ENCODE measurements at regions not wholly inside any gene's neighbourhood (a gene's known extent, or its start where the extent isn't known, plus 50 kb on each side); places are given as distances from the start of the nearest gene placed in this dataset.

- Histone ChIP-seq H3K36me3 (ENCODE audit: low read depth, missing control alignments) (no peaks in the 10 kb centered on the region), H3K9me3 (no peaks in the 10 kb centered on the region), H3K4me1 (no peaks in the 10 kb centered on the region), H3K27ac (no peak overlapping the region), H3K4me3 (no peak overlapping the region), H3K27me3 (no peaks in the 10 kb centered on the region)
- DNase-seq: no peak
- intact Hi-C loops (cut with DNase I; ENCODE audit: low total_unique reads): no loop called here
- TF ChIP-seq, protein P1, sequence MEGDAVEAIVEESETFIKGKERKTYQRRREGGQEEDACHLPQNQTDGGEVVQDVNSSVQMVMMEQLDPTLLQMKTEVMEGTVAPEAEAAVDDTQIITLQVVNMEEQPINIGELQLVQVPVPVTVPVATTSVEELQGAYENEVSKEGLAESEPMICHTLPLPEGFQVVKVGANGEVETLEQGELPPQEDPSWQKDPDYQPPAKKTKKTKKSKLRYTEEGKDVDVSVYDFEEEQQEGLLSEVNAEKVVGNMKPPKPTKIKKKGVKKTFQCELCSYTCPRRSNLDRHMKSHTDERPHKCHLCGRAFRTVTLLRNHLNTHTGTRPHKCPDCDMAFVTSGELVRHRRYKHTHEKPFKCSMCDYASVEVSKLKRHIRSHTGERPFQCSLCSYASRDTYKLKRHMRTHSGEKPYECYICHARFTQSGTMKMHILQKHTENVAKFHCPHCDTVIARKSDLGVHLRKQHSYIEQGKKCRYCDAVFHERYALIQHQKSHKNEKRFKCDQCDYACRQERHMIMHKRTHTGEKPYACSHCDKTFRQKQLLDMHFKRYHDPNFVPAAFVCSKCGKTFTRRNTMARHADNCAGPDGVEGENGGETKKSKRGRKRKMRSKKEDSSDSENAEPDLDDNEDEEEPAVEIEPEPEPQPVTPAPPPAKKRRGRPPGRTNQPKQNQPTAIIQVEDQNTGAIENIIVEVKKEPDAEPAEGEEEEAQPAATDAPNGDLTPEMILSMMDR (IDR thresholded peaks at IDR 0.05): no peak
- TF ChIP-seq POLR2A (IDR thresholded peaks at IDR 0.05): no peak
Observed at GRCh38 chr12:72836194-72836593, 564.0 kb downstream of the TRHDE start.

DNA sequence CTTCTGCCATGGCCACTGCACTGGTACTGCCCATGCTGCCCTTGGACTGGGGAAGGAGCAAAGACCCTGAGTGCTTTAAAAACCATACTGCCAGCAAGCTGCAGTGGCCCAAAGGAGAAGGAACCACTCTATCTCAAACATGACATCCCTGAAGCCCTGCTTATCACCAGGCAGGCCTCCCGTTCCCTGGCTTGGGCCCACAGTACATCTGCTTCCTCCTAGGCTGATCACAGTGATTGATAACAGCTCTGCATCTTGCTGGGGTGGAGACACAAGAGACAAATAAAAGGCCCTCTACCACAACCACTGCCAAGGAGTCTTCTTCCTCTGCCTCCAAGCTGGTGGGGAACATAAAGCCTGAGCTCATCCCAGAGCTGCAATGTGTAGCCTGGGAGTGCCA is 567.5 kb downstream of the TRHDE start:
- no peak for TF ChIP-seq POLR2A (IDR thresholded peaks at IDR 0.05)
- intact Hi-C loops (cut with DNase I; ENCODE audit: low total_unique reads): no loop called here

GRCh38 chr12:72863671-72864070 is 591.5 kb downstream of the TRHDE start:
- TF ChIP-seq, protein P1 (IDR thresholded peaks at IDR 0.05): no peak
- no peak for TF ChIP-seq POLR2A (IDR thresholded peaks at IDR 0.05)
- 56 to 67% methylated on average over 2 of the region's 2 CpGs for WGBS, 2 donors
- H3K9me3 ChIP-seq: no peaks in the 10 kb centered on the region
- H3K27ac ChIP-seq: no peak overlapping the region
- H3K36me3 ChIP-seq (ENCODE audit: low read depth, missing control alignments): no peaks in the 10 kb centered on the region
- H3K4me3 ChIP-seq: no peak overlapping the region
- intact Hi-C loops (cut with DNase I; ENCODE audit: low total_unique reads): no loop called here
- H3K4me1 ChIP-seq: no peaks in the 10 kb centered on the region
- DNase-seq: no peak
- no peaks in the 10 kb centered on the region for H3K27me3 ChIP-seq

More for the DNA sequence above, 567.5 kb downstream of the TRHDE start:
- 43 to 57% methylated on average over 1 of the region's 1 CpG for WGBS, 2 donors
- H3K27me3 ChIP-seq: no peaks in the 10 kb centered on the region
- H3K4me3 ChIP-seq: no peak overlapping the region
- no peak overlapping the region for H3K27ac ChIP-seq
- DNase-seq: no peak
- H3K9me3 ChIP-seq: no peaks in the 10 kb centered on the region
- no peaks in the 10 kb centered on the region for H3K36me3 ChIP-seq (ENCODE audit: low read depth, missing control alignments)
- no peaks in the 10 kb centered on the region for H3K4me1 ChIP-seq

DNA sequence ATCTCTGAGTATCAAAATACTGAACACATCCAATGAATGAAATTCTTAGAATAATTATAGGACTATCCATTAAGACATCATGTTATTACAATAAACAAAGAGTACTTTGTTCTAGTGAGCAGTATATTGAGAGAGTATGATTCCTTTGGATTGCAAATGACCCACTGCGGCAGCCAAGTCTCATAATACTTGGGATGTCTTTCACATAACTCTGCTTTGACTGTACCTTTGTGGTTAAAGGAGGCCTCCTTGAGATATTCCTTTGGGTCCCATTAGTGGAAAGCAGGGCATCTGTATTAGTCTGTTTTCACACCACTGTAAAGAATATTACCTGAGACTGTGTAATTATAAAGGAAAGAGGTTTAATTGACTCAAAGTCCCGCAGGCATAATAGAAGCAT is 593.8 kb downstream of the TRHDE start:
- WGBS, 2 donors: 90 to 96% methylated on average over 2 of the region's 2 CpGs

GRCh38 chr12:72869024-72869423 is 596.9 kb downstream of the TRHDE start:
- Histone ChIP-seq H3K27me3 (no peaks in the 10 kb centered on the region), H3K4me3 (no peak overlapping the region), H3K4me1 (no peaks in the 10 kb centered on the region), H3K27ac (no peak overlapping the region), H3K36me3 (ENCODE audit: low read depth, missing control alignments) (no peaks in the 10 kb centered on the region), H3K9me3 (no peaks in the 10 kb centered on the region)
- TF ChIP-seq, protein P1 (IDR thresholded peaks at IDR 0.05): no peak
- TF ChIP-seq POLR2A (IDR thresholded peaks at IDR 0.05): no peak
- WGBS, 2 donors: 88 to 93% methylated on average over 6 of the region's 6 CpGs
- intact Hi-C loops (cut with DNase I; ENCODE audit: low total_unique reads): no loop called here
- DNase-seq: no peak

More for the DNA sequence above, 593.8 kb downstream of the TRHDE start:
- Histone ChIP-seq H3K36me3 (ENCODE audit: low read depth, missing control alignments) (no peaks in the 10 kb centered on the region), H3K4me1 (no peaks in the 10 kb centered on the region), H3K27me3 (no peaks in the 10 kb centered on the region), H3K27ac (no peak overlapping the region), H3K9me3 (no peaks in the 10 kb centered on the region), H3K4me3 (no peak overlapping the region)
- DNase-seq: no peak
- TF ChIP-seq, protein P1 (IDR thresholded peaks at IDR 0.05): no peak
- no peak for TF ChIP-seq POLR2A (IDR thresholded peaks at IDR 0.05)
- intact Hi-C loops (cut with DNase I; ENCODE audit: low total_unique reads): no loop called here

All from testis (tissue), 2 donors.